ENCODE measurements at regions not wholly inside any gene's neighbourhood (a gene's known extent, or its start where the extent isn't known, plus 50 kb on each side); places are given as distances from the start of the nearest gene placed in this dataset.

DNA sequence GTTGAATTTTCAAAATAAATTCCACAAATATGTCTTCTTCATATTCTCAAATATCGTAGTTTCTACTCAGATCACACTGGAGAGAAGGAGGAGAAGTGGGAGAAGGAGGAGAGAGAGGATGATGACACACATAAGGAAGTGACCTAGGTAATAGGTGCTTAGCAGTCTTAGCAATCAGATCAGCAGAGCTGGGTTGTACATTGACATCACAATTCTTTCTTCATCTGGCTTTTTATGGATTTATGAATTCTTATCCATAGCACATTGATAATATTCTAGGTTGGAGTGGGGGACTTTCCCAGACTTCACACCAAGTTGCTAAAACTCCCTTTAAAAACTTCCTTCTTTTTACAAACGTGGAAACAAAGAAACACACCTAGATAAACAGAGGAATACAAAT is 86.9 kb downstream of the FGF9 start:
- H3K4me1 Mint-ChIP-seq, result no peaks in the 10 kb centered on the region
- DNase-seq (ENCODE audit: low spot score in 2 of 2) (no peak), ATAC-seq (no peak)
- H3K27ac Mint-ChIP-seq, result no peak overlapping the region
- H3K9me3 Mint-ChIP-seq, result no peaks in the 10 kb centered on the region
- H3K36me3 Mint-ChIP-seq, result no peaks in the 10 kb centered on the region
- no peak overlapping the region for H3K4me3 Mint-ChIP-seq

- no peak for DNase-seq (ENCODE audit: low spot score in 2 of 2)
- Mint-ChIP-seq H3K36me3 (no peaks in the 10 kb centered on the region), H3K4me3 (no peak overlapping the region), H3K27ac (no peak overlapping the region), H3K4me1 (no peaks in the 10 kb centered on the region), H3K9me3 (no peaks in the 10 kb centered on the region)
- no peak for ATAC-seq
Observed at GRCh38 chr13:21758441-21758840, 87.6 kb downstream of the FGF9 start.

DNA sequence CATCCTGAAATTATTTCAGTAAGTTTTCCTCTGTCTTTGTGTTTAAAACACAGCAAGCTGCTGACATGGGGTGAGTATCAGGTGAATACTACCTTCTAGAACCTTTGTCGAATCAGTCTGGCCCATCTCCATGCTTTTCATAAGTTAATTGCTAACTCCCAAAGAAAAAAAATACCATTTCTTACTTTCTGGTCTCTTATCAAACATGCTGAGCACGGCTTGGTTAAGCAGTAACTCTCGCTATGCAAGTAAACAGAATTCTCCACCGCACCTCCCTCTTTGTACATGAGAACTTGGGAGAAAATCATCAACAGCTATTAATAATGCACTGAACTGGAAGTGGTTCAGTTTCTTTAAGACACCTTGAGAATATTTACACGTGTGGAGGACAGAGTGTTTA is 88.6 kb downstream of the FGF9 start:
- no peak overlapping the region for H3K27ac Mint-ChIP-seq
- H3K4me1 Mint-ChIP-seq, result no peaks in the 10 kb centered on the region
- no peaks in the 10 kb centered on the region for H3K36me3 Mint-ChIP-seq
- H3K4me3 Mint-ChIP-seq, result no peak overlapping the region
- DNase-seq (ENCODE audit: low spot score in 2 of 2) (no peak), ATAC-seq (no peak)
- no peaks in the 10 kb centered on the region for H3K9me3 Mint-ChIP-seq

- Mint-ChIP-seq H3K36me3 (no peaks in the 10 kb centered on the region), H3K4me1 (no peaks in the 10 kb centered on the region), H3K9me3 (no peaks in the 10 kb centered on the region), H3K27ac (no peak overlapping the region), H3K4me3 (no peak overlapping the region)
- no peak for DNase-seq (ENCODE audit: low spot score in 2 of 2)
- no peak for ATAC-seq
Observed at GRCh38 chr13:21759911-21760310, 89.0 kb downstream of the FGF9 start.

DNA sequence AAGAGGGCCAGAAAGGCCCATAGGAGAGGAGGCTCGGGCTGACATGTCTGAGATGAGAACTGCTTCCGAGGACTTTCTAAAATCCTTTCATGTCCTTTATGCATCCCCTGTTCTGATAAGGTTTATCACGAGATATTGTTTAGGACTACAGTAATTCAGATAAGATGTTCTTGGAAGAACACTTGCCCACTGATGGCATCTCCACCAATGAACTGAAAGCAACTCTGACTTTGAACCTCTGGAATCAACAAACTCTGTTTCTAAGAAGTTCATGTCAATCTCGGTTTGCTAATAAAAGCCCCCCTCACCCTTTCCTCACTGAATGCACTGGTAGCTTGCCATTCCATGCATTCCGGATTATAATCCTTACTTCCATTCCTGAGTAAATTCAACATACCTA is 90.9 kb downstream of the FGF9 start:
- DNase-seq (ENCODE audit: low spot score in 2 of 2) (no peak), ATAC-seq (no peak)
- Mint-ChIP-seq H3K36me3 (no peaks in the 10 kb centered on the region), H3K27ac (no peak overlapping the region), H3K4me1 (no peaks in the 10 kb centered on the region), H3K9me3 (no peaks in the 10 kb centered on the region), H3K4me3 (no peak overlapping the region)

DNA sequence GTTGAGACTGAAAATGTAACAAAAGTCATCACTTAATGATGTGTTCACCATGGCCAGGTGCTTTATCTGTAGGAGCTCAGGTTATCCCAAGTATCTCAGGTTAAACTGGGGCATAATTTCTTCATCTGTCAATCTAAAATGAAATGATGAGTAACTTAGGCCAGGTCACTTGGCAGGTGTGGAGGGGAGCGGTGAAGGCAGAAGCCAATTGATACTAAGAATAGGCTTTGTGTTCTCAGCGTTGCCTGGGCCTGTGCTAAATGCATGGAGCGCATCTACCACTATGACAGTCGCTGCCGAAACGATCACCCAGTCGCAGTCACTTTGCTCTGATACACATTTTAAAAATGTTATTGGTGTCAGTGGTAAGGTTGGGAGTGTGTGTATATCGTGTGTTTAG is 91.6 kb downstream of the FGF9 start:
- DNase-seq (ENCODE audit: low spot score in 2 of 2) (no peak), ATAC-seq (no peak)
- no peaks in the 10 kb centered on the region for H3K36me3 Mint-ChIP-seq
- no peaks in the 10 kb centered on the region for H3K9me3 Mint-ChIP-seq
- no peak overlapping the region for H3K27ac Mint-ChIP-seq
- H3K4me1 Mint-ChIP-seq, result no peaks in the 10 kb centered on the region
- no peak overlapping the region for H3K4me3 Mint-ChIP-seq

- Mint-ChIP-seq H3K9me3 (peaks cover 11% of the 10 kb centered on the region), H3K36me3 (no peaks in the 10 kb centered on the region), H3K27ac (no peak overlapping the region), H3K4me1 (no peaks in the 10 kb centered on the region), H3K4me3 (no peak overlapping the region)
- no peak for DNase-seq (ENCODE audit: low spot score in 2 of 2)
- ATAC-seq, result no peak
Observed at GRCh38 chr13:21767032-21767431, 96.2 kb downstream of the FGF9 start.

DNA sequence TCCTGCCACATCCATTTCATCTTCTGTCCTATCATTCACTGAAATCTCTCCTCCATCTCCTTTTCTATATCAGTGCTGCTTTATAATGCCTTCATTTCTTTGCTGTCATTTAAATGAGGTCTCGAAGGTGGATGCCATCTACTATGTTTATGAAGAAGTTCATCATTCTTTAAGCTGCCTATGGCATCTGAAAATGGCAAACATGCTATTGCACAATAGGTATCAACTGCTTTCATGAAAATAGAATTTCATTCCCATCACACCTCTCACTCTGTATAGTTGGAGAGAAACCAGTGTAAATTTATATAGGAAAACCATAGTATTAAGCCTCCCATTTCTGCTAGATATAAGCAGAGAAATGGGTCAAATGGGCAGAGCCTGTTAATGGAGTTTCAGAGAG is 100.2 kb downstream of the FGF9 start:
- DNase-seq (ENCODE audit: low spot score in 2 of 2), result no peak
- no peak overlapping the region for H3K27ac Mint-ChIP-seq

DNA sequence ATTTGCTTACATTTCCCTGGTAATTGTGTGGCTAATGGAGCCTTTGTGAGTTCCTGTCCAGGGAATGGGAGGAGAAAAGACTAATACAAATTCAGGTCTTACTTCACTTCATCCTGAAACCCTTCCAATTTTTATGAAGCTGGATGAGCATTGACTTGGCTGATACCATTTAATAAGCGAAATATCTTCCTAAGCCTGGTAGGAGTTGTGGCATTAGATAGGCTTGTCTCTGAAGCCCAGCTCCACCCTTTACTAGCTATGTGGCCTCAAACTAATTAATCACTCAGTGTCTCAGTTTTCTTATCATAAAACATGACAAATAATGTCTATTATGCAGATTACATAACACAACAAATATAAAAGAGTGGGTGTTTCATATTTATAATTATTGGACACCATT is 106.3 kb downstream of the FGF9 start:
- H3K9me3 Mint-ChIP-seq, result peaks cover 2% of the 10 kb centered on the region
- no peaks in the 10 kb centered on the region for H3K4me1 Mint-ChIP-seq
- no peak overlapping the region for H3K27ac Mint-ChIP-seq
- ATAC-seq (no peak), DNase-seq (ENCODE audit: low spot score in 2 of 2) (no peak)
- H3K4me3 Mint-ChIP-seq, result no peak overlapping the region
- H3K36me3 Mint-ChIP-seq, result no peaks in the 10 kb centered on the region

More for the DNA sequence above, 100.2 kb downstream of the FGF9 start:
- Mint-ChIP-seq H3K4me3 (no peak overlapping the region), H3K9me3 (peaks cover 11% of the 10 kb centered on the region), H3K4me1 (no peaks in the 10 kb centered on the region), H3K36me3 (no peaks in the 10 kb centered on the region)
- no peak for ATAC-seq

DNA sequence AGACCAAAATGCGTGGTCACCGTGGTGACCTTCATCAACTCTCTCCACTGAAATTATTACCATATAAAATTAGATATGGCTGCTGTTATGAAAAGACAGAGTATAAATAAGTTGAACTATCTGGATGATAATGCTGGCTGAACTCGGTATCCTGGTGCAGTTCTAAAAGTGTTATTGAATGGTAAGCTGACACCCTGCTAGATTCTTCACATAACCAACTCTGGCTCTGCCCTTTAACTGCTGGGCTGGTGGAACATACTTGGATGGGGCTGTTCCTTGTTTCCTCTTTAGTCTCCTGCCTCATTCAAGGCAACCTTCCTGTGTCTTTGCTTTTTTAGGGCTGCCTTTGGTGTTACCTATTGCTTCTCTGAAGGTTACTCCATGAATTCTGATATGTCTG is 106.9 kb downstream of the FGF9 start:
- Mint-ChIP-seq H3K4me1 (no peaks in the 10 kb centered on the region), H3K36me3 (no peaks in the 10 kb centered on the region), H3K4me3 (no peak overlapping the region), H3K27ac (no peak overlapping the region), H3K9me3 (peaks cover 2% of the 10 kb centered on the region)
- ATAC-seq (no peak), DNase-seq (ENCODE audit: low spot score in 2 of 2) (no peak)

GRCh38 chr13:21782736-21783135 is 111.9 kb downstream of the FGF9 start:
- H3K4me1 Mint-ChIP-seq, result no peaks in the 10 kb centered on the region
- ATAC-seq, result no peak
- no peak overlapping the region for H3K4me3 Mint-ChIP-seq
- H3K9me3 Mint-ChIP-seq, result peaks cover 2% of the 10 kb centered on the region
- H3K36me3 Mint-ChIP-seq, result no peaks in the 10 kb centered on the region
- no peak for DNase-seq (ENCODE audit: low spot score in 2 of 2)
- no peak overlapping the region for H3K27ac Mint-ChIP-seq

DNA sequence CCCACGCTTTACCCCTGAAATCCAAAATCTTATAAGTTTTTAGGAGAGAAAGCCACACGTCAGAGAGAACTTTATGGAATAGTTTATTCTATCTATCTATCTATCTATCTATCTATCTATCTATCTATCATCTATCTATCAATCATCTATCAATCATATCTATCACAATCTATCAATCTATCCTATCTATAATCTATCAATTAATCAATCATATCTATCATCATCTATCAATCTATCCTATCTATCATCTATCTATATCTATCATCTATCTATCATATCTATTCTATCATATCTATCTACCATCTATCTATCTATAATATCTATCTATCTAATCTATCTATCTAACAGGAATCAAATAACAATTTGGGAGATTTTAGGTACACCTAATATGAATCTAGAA is 115.1 kb downstream of the FGF9 start:
- no peaks in the 10 kb centered on the region for H3K9me3 Mint-ChIP-seq
- no peak for DNase-seq (ENCODE audit: low spot score in 2 of 2)
- H3K27ac Mint-ChIP-seq, result no peak overlapping the region
- no peak overlapping the region for H3K4me3 Mint-ChIP-seq
- ATAC-seq, result no peak
- H3K4me1 Mint-ChIP-seq, result no peaks in the 10 kb centered on the region
- no peaks in the 10 kb centered on the region for H3K36me3 Mint-ChIP-seq

GRCh38 chr13:21796066-21796465 is 125.2 kb downstream of the FGF9 start:
- Mint-ChIP-seq H3K4me3 (no peak overlapping the region), H3K9me3 (no peaks in the 10 kb centered on the region), H3K36me3 (no peaks in the 10 kb centered on the region), H3K27ac (no peak overlapping the region), H3K4me1 (no peaks in the 10 kb centered on the region)
- ATAC-seq (no peak), DNase-seq (ENCODE audit: low spot score in 2 of 2) (no peak)

- ATAC-seq (no peak), DNase-seq (ENCODE audit: low spot score in 2 of 2) (no peak)
- H3K36me3 Mint-ChIP-seq, result no peaks in the 10 kb centered on the region
- no peaks in the 10 kb centered on the region for H3K4me1 Mint-ChIP-seq
- no peak overlapping the region for H3K27ac Mint-ChIP-seq
- no peak overlapping the region for H3K4me3 Mint-ChIP-seq
- H3K9me3 Mint-ChIP-seq, result no peaks in the 10 kb centered on the region
Observed at GRCh38 chr13:21796775-21797514, 126.1 kb downstream of the FGF9 start.

DNA sequence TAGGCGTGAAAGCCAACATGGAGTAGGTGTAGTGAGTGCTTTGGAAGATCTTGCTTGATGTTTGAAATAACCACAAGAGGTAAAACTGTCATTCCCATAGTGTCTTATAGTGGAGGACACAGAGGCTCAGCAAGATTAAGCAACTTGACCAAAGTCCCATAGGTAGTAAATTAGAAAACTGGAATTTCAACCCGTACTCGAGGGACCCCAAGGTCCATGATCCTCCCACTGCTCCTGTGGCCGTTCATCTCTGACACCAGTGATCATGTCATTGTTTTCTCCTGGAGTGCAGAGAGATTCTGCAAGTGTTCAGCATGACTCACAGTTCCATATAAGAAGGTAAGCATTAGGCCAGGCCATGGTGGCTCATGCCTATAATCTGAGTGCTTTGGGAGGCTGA is 126.9 kb downstream of the FGF9 start:
- Mint-ChIP-seq H3K4me3 (no peak overlapping the region), H3K9me3 (no peaks in the 10 kb centered on the region), H3K4me1 (no peaks in the 10 kb centered on the region), H3K36me3 (no peaks in the 10 kb centered on the region), H3K27ac (no peak overlapping the region)
- DNase-seq (ENCODE audit: low spot score in 2 of 2) (no peak), ATAC-seq (no peak)

- Mint-ChIP-seq H3K36me3 (no peaks in the 10 kb centered on the region), H3K27ac (no peak overlapping the region), H3K4me3 (no peak overlapping the region), H3K4me1 (no peaks in the 10 kb centered on the region), H3K9me3 (no peaks in the 10 kb centered on the region)
- no peak for ATAC-seq
- DNase-seq (ENCODE audit: low spot score in 2 of 2), result no peak
Observed at GRCh38 chr13:21798181-21798580, 127.3 kb downstream of the FGF9 start.

DNA sequence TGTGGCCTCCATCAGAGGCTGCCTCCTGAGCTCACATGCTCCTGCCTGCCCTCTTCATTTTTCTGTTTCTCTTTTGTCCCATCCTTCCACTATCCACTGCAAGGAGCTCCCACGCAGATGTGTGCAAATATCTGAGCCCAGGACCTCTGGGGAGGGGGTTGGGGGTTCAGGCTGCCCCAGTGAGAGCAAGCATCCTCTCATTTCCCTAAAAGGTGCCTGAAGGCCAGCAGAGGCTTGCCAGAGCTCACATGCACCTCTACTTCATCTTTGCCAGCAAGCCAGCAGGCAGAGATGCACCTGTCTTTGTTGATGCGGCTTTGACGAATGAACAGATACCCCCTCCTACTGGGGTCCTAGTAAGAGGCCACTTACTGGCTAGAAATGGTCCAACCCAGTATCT is 128.8 kb downstream of the FGF9 start:
- Mint-ChIP-seq H3K9me3 (no peaks in the 10 kb centered on the region), H3K4me3 (no peak overlapping the region), H3K36me3 (no peaks in the 10 kb centered on the region), H3K4me1 (no peaks in the 10 kb centered on the region), H3K27ac (no peak overlapping the region)
- ATAC-seq, result no peak
- DNase-seq (ENCODE audit: low spot score in 2 of 2), result no peak

Data from stimulated activated effector memory CD8-positive, alpha-beta T cell treated with anti-CD3 and anti-CD28 coated beads, Interleukin-12 subunit alpha, Interleukin-12 subunit beta, amount 100 ng/mL, for 72 hours (primary cell).